22Rv1 (cell line): ENCODE measurements at regions not wholly inside any gene's neighbourhood (a gene's known extent, or its start where the extent isn't known, plus 50 kb on each side); places are given as distances from the start of the nearest gene placed in this dataset.

Experiments
- ZFX ChIP-seq: fragments of 450-650 bp; IDR thresholded peaks from 2 replicates; pipeline ENCODE4 v1.6.1; 2017; ENCODE audit warnings: antibody characterized with exemption, borderline replicate concordance
- TF ChIP-seq, protein P1 (sequence below): fragments of 450-650 bp; IDR thresholded peaks from 2 replicates; pipeline ENCODE4 v1.5.1; 2017; ENCODE audit warnings: mild to moderate bottlenecking

DNA sequence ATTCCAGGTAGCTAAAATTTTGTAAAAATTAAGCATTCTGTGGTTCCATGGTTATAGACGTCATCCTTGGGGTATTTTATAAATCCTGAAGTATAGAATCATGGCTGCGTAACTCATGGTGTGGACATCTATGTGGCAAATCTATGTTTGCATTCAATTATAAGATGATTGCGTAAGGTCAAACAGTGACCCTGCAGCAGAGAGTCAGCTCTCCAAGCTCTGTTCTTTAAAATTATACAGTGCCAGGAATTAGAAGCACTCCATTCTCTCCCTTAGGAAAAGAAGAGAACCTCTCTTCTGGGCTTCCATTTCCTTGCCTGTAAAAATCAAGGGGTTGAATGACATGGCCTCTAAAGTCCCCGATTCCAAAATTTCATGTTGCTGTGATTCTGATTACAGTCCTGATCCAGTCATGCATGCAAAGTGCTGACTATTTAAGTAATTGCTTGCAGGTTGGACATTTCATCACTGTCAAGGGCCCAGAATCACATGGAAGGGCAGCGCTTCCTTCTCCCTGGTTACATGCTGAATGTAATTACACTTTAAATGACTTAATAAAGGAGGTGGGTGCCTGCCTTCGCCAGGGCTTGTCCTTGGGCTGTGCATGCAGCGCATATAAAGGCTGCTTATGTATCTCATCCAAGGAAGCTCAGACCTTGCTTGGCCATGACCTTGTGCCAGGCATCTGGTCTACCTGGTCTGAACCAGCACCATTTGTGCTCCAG lies 550.7 kb downstream of the TYW1 start:
- TF ChIP-seq, protein P1, sequence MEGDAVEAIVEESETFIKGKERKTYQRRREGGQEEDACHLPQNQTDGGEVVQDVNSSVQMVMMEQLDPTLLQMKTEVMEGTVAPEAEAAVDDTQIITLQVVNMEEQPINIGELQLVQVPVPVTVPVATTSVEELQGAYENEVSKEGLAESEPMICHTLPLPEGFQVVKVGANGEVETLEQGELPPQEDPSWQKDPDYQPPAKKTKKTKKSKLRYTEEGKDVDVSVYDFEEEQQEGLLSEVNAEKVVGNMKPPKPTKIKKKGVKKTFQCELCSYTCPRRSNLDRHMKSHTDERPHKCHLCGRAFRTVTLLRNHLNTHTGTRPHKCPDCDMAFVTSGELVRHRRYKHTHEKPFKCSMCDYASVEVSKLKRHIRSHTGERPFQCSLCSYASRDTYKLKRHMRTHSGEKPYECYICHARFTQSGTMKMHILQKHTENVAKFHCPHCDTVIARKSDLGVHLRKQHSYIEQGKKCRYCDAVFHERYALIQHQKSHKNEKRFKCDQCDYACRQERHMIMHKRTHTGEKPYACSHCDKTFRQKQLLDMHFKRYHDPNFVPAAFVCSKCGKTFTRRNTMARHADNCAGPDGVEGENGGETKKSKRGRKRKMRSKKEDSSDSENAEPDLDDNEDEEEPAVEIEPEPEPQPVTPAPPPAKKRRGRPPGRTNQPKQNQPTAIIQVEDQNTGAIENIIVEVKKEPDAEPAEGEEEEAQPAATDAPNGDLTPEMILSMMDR, result no peak
- no peak for TF ChIP-seq ZFX
